ENCODE measurements at regions not wholly inside any gene's neighbourhood (a gene's known extent, or its start where the extent isn't known, plus 50 kb on each side); places are given as distances from the start of the nearest gene placed in this dataset.

- no peak overlapping the region for H3K27ac Mint-ChIP-seq
- peaks cover 3 to 14% (median 6%) of the 10 kb centered on the region in 7 donors for H3K9me3 Mint-ChIP-seq
- ATAC-seq (ENCODE audit: low read depth in 2 of 2) (no peak), DNase-seq (no peak)
- Histone ChIP-seq H3K27ac (ENCODE audit: insufficient read depth, low read length, poor library complexity, severe bottlenecking) (no peak overlapping the region), H3K9me3 (ENCODE audit: control insufficient read depth in 2 of 2, low read length in 2 of 2) (peaks cover 0 to 9% of the 10 kb centered on the region in 2 experiments), H3K4me1 (ENCODE audit: control insufficient read depth, insufficient read depth, low read length, poor library complexity, severe bottlenecking) (no peaks in the 10 kb centered on the region), H3K4me3 (ENCODE audit: low read depth, low read length) (no peak overlapping the region), H3K36me3 (ENCODE audit: control insufficient read depth, insufficient read depth, low read length) (no peaks in the 10 kb centered on the region), H3K27me3 (ENCODE audit: control insufficient read depth, insufficient read depth, low read length) (no peaks in the 10 kb centered on the region)
- H3K27me3 Mint-ChIP-seq = no peaks in the 10 kb centered on the region
- H3K4me3 Mint-ChIP-seq = no peak overlapping the region
- peaks cover 0 to 4% (median 0%) of the 10 kb centered on the region in 4 donors for H3K4me1 Mint-ChIP-seq
- H3K36me3 Mint-ChIP-seq = no peaks in the 10 kb centered on the region
Observed at GRCh38 chr5:17893026-17893635, 258.9 kb downstream of the TAF11L14 start.

- H3K4me1 ChIP-seq (ENCODE audit: control insufficient read depth, insufficient read depth, low read length, poor library complexity, severe bottlenecking) = no peaks in the 10 kb centered on the region
- Mint-ChIP-seq H3K36me3 (no peaks in the 10 kb centered on the region), H3K4me1 (peaks cover 0 to 4% (median 0%) of the 10 kb centered on the region in 4 donors), H3K4me3 (no peak overlapping the region), H3K27me3 (no peaks in the 10 kb centered on the region), H3K27ac (no peak overlapping the region), H3K9me3 (peaks cover 5 to 12% (median 7%) of the 10 kb centered on the region in 7 donors)
- peaks cover 0 to 9% of the 10 kb centered on the region in 2 experiments for H3K9me3 ChIP-seq (ENCODE audit: control insufficient read depth in 2 of 2, low read length in 2 of 2)
- no peak overlapping the region for H3K27ac ChIP-seq (ENCODE audit: insufficient read depth, low read length, poor library complexity, severe bottlenecking)
- H3K36me3 ChIP-seq (ENCODE audit: control insufficient read depth, insufficient read depth, low read length) = no peaks in the 10 kb centered on the region
- H3K4me3 ChIP-seq (ENCODE audit: low read depth, low read length) = no peak overlapping the region
- DNase-seq = no peak
- no peaks in the 10 kb centered on the region for H3K27me3 ChIP-seq (ENCODE audit: control insufficient read depth, insufficient read depth, low read length)
- no peak for ATAC-seq (ENCODE audit: low read depth in 2 of 2)
Observed at GRCh38 chr5:17895288-17896033, 261.2 kb downstream of the TAF11L14 start.

- H3K4me3 ChIP-seq (ENCODE audit: low read depth, low read length) = no peak overlapping the region
- peaks cover 0 to 9% of the 10 kb centered on the region in 2 experiments for H3K9me3 ChIP-seq (ENCODE audit: control insufficient read depth in 2 of 2, low read length in 2 of 2)
- no peaks in the 10 kb centered on the region for H3K4me1 ChIP-seq (ENCODE audit: control insufficient read depth, insufficient read depth, low read length, poor library complexity, severe bottlenecking)
- no peaks in the 10 kb centered on the region for H3K27me3 ChIP-seq (ENCODE audit: control insufficient read depth, insufficient read depth, low read length)
- no peak overlapping the region for H3K27ac ChIP-seq (ENCODE audit: insufficient read depth, low read length, poor library complexity, severe bottlenecking)
- ATAC-seq (ENCODE audit: low read depth in 2 of 2) (no peak), DNase-seq (no peak)
- Mint-ChIP-seq H3K4me1 (peaks cover 0 to 4% (median 0%) of the 10 kb centered on the region in 4 donors), H3K27ac (no peak overlapping the region), H3K4me3 (no peak overlapping the region), H3K36me3 (no peaks in the 10 kb centered on the region), H3K9me3 (peaks cover 6 to 13% (median 9%) of the 10 kb centered on the region in 7 donors), H3K27me3 (no peaks in the 10 kb centered on the region)
- no peaks in the 10 kb centered on the region for H3K36me3 ChIP-seq (ENCODE audit: control insufficient read depth, insufficient read depth, low read length)
Observed at GRCh38 chr5:17896605-17897004, 262.3 kb downstream of the TAF11L14 start.

GRCh38 chr5:17897776-17898175 is 263.5 kb downstream of the TAF11L14 start:
- H3K27me3 Mint-ChIP-seq = no peaks in the 10 kb centered on the region
- Histone ChIP-seq H3K36me3 (ENCODE audit: control insufficient read depth, insufficient read depth, low read length) (no peaks in the 10 kb centered on the region), H3K27ac (ENCODE audit: insufficient read depth, low read length, poor library complexity, severe bottlenecking) (no peak overlapping the region), H3K9me3 (ENCODE audit: control insufficient read depth in 2 of 2, low read length in 2 of 2) (peaks cover 0 to 9% of the 10 kb centered on the region in 2 experiments), H3K4me1 (ENCODE audit: control insufficient read depth, insufficient read depth, low read length, poor library complexity, severe bottlenecking) (no peaks in the 10 kb centered on the region), H3K4me3 (ENCODE audit: low read depth, low read length) (no peak overlapping the region), H3K27me3 (ENCODE audit: control insufficient read depth, insufficient read depth, low read length) (no peaks in the 10 kb centered on the region)
- H3K4me3 Mint-ChIP-seq = no peak overlapping the region
- H3K4me1 Mint-ChIP-seq = peaks cover 0 to 4% (median 0%) of the 10 kb centered on the region in 4 donors
- H3K9me3 Mint-ChIP-seq = peaks cover 3 to 16% (median 7%) of the 10 kb centered on the region in 7 donors
- no peak overlapping the region for H3K27ac Mint-ChIP-seq
- H3K36me3 Mint-ChIP-seq = no peaks in the 10 kb centered on the region
- DNase-seq = no peak
- ATAC-seq (ENCODE audit: low read depth in 2 of 2) = no peak

- H3K9me3 Mint-ChIP-seq = peaks cover 3 to 21% (median 9%) of the 10 kb centered on the region in 7 donors
Observed at GRCh38 chr5:17898766-17899165, 264.5 kb downstream of the TAF11L14 start.

GRCh38 chr5:17907094-17907493 is 272.8 kb downstream of the TAF11L14 start:
- no peaks in the 10 kb centered on the region for H3K4me1 ChIP-seq (ENCODE audit: control insufficient read depth, insufficient read depth, low read length, poor library complexity, severe bottlenecking)
- H3K36me3 ChIP-seq (ENCODE audit: control insufficient read depth, insufficient read depth, low read length) = no peaks in the 10 kb centered on the region
- Mint-ChIP-seq H3K9me3 (peaks cover 0 to 28% (median 5%) of the 10 kb centered on the region in 7 donors), H3K27ac (no peak overlapping the region), H3K4me1 (no peaks in the 10 kb centered on the region), H3K4me3 (no peak overlapping the region), H3K36me3 (no peaks in the 10 kb centered on the region), H3K27me3 (no peaks in the 10 kb centered on the region)
- no peaks in the 10 kb centered on the region for H3K27me3 ChIP-seq (ENCODE audit: control insufficient read depth, insufficient read depth, low read length)
- H3K27ac ChIP-seq (ENCODE audit: insufficient read depth, low read length, poor library complexity, severe bottlenecking) = no peak overlapping the region
- no peak overlapping the region for H3K4me3 ChIP-seq (ENCODE audit: low read depth, low read length)
- no peak for DNase-seq
- peaks cover 0 to 10% of the 10 kb centered on the region in 2 experiments for H3K9me3 ChIP-seq (ENCODE audit: control insufficient read depth in 2 of 2, low read length in 2 of 2)
- no peak for ATAC-seq (ENCODE audit: low read depth in 2 of 2)

More at GRCh38 chr5:17898766-17899165, 264.5 kb downstream of the TAF11L14 start:
- Mint-ChIP-seq H3K4me1 (peaks cover 0 to 4% (median 0%) of the 10 kb centered on the region in 4 donors), H3K4me3 (no peak overlapping the region), H3K27ac (no peak overlapping the region), H3K27me3 (no peaks in the 10 kb centered on the region), H3K36me3 (no peaks in the 10 kb centered on the region)
- Histone ChIP-seq H3K4me1 (ENCODE audit: control insufficient read depth, insufficient read depth, low read length, poor library complexity, severe bottlenecking) (no peaks in the 10 kb centered on the region), H3K36me3 (ENCODE audit: control insufficient read depth, insufficient read depth, low read length) (no peaks in the 10 kb centered on the region), H3K4me3 (ENCODE audit: low read depth, low read length) (no peak overlapping the region), H3K27ac (ENCODE audit: insufficient read depth, low read length, poor library complexity, severe bottlenecking) (no peak overlapping the region), H3K27me3 (ENCODE audit: control insufficient read depth, insufficient read depth, low read length) (no peaks in the 10 kb centered on the region), H3K9me3 (ENCODE audit: control insufficient read depth in 2 of 2, low read length in 2 of 2) (peaks cover 0 to 9% of the 10 kb centered on the region in 2 experiments)
- DNase-seq (no peak), ATAC-seq (ENCODE audit: low read depth in 2 of 2) (no peak)

- Mint-ChIP-seq H3K27ac (no peak overlapping the region), H3K4me1 (no peaks in the 10 kb centered on the region), H3K27me3 (no peaks in the 10 kb centered on the region), H3K9me3 (peaks cover 0 to 22% (median 8%) of the 10 kb centered on the region in 7 donors), H3K36me3 (no peaks in the 10 kb centered on the region), H3K4me3 (no peak overlapping the region)
- H3K4me3 ChIP-seq (ENCODE audit: low read depth, low read length) = no peak overlapping the region
- no peaks in the 10 kb centered on the region for H3K36me3 ChIP-seq (ENCODE audit: control insufficient read depth, insufficient read depth, low read length)
- H3K27ac ChIP-seq (ENCODE audit: insufficient read depth, low read length, poor library complexity, severe bottlenecking) = no peak overlapping the region
- ATAC-seq (ENCODE audit: low read depth in 2 of 2) (no peak), DNase-seq (no peak)
- H3K4me1 ChIP-seq (ENCODE audit: control insufficient read depth, insufficient read depth, low read length, poor library complexity, severe bottlenecking) = no peaks in the 10 kb centered on the region
- peaks cover 0 to 11% of the 10 kb centered on the region in 2 experiments for H3K9me3 ChIP-seq (ENCODE audit: control insufficient read depth in 2 of 2, low read length in 2 of 2)
- no peaks in the 10 kb centered on the region for H3K27me3 ChIP-seq (ENCODE audit: control insufficient read depth, insufficient read depth, low read length)
Observed at GRCh38 chr5:17910318-17910717, 276.1 kb downstream of the TAF11L14 start.
